ENCODE measurements at regions not wholly inside any gene's neighbourhood (a gene's known extent, or its start where the extent isn't known, plus 50 kb on each side); places are given as distances from the start of the nearest gene placed in this dataset.

- no peaks in the 10 kb centered on the region for H3K4me1 ChIP-seq (ENCODE audit: control insufficient read depth, insufficient read depth, low read length)
- no peaks in the 10 kb centered on the region for H3K36me3 ChIP-seq (ENCODE audit: control insufficient read depth in 2 of 2, insufficient read depth in 1 of 2, low read length in 2 of 2)
- POLR2A ChIA-PET, result no interaction called here
- CTCF ChIA-PET, result no interaction called here
- H3K4me3 ChIP-seq (ENCODE audit: low read depth, low read length), result no peak overlapping the region
- H3K27ac ChIP-seq (ENCODE audit: extremely low read depth, low read depth, low read length), result no peak overlapping the region
- no peak for TF ChIP-seq ZNF140 (tag by site-specific recombination; IDR thresholded peaks at IDR 0.05)
- no peak for TF ChIP-seq ZNF366 (tag by site-specific recombination; conservative IDR thresholded peaks at IDR 0.05)
- no peak for TF ChIP-seq ZNF138 (tag by site-specific recombination; IDR thresholded peaks at IDR 0.05; ENCODE audit: borderline replicate concordance)
- no peak for TF ChIP-seq ZNF596 (tag by site-specific recombination; IDR thresholded peaks at IDR 0.05)
- no peak for TF ChIP-seq SCRT2 (tag by site-specific recombination; IDR thresholded peaks at IDR 0.05)
- H3K9me3 ChIP-seq (ENCODE audit: control insufficient read depth, insufficient read depth, low read depth, low read length), result no peaks in the 10 kb centered on the region
Observed at GRCh38 chr2:81542119-81542518, 1237.6 kb upstream of the LRRTM1 start.

DNA sequence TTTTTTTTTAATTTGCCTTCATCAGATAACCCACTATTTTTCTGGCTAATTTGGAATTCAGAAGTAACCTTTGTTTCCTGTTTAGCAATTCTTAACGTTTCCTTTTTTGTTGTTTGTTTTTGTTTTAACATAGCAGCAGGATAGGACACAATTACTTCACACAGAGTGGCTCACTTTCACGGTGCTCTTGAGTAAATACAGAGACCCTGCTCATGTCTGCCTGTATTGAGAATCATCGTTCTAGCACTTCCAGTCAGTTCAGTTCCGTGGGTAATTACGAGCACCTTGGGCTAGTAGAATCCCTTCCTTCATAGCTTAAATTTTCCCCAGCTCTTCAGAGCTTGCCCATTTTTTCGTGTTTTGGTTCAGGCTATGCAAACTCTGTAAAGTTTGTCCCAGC, 1225.4 kb upstream of the LRRTM1 start:
- no peak for TF ChIP-seq KLF7 (tag by site-specific recombination; IDR thresholded peaks at IDR 0.05; ENCODE audit: borderline replicate concordance)
- TF ChIP-seq, protein P1, sequence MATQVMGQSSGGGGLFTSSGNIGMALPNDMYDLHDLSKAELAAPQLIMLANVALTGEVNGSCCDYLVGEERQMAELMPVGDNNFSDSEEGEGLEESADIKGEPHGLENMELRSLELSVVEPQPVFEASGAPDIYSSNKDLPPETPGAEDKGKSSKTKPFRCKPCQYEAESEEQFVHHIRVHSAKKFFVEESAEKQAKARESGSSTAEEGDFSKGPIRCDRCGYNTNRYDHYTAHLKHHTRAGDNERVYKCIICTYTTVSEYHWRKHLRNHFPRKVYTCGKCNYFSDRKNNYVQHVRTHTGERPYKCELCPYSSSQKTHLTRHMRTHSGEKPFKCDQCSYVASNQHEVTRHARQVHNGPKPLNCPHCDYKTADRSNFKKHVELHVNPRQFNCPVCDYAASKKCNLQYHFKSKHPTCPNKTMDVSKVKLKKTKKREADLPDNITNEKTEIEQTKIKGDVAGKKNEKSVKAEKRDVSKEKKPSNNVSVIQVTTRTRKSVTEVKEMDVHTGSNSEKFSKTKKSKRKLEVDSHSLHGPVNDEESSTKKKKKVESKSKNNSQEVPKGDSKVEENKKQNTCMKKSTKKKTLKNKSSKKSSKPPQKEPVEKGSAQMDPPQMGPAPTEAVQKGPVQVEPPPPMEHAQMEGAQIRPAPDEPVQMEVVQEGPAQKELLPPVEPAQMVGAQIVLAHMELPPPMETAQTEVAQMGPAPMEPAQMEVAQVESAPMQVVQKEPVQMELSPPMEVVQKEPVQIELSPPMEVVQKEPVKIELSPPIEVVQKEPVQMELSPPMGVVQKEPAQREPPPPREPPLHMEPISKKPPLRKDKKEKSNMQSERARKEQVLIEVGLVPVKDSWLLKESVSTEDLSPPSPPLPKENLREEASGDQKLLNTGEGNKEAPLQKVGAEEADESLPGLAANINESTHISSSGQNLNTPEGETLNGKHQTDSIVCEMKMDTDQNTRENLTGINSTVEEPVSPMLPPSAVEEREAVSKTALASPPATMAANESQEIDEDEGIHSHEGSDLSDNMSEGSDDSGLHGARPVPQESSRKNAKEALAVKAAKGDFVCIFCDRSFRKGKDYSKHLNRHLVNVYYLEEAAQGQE (tag by site-specific recombination; IDR thresholded peaks at IDR 0.05), result no peak
- TF ChIP-seq KLF8 (tag by site-specific recombination; IDR thresholded peaks at IDR 0.05), result no peak
- TF ChIP-seq GLI4 (tag by site-specific recombination; IDR thresholded peaks at IDR 0.05), result no peak
- no peak for TF ChIP-seq ZFP69B (tag by site-specific recombination; IDR thresholded peaks at IDR 0.05)
- TF ChIP-seq ZBTB17 (tag by site-specific recombination; IDR thresholded peaks at IDR 0.05), result no peak
- TF ChIP-seq ZNF48 (tag by site-specific recombination; IDR thresholded peaks at IDR 0.05), result no peak
- no peak for TF ChIP-seq YY2 (tag by site-specific recombination; IDR thresholded peaks at IDR 0.05)
- TF ChIP-seq ZSCAN16 (tag by site-specific recombination; IDR thresholded peaks at IDR 0.05), result no peak
- TF ChIP-seq HOXC10 (CRISPR knock-in tag; IDR thresholded peaks at IDR 0.05), result no peak
- H3K9me3 ChIP-seq (ENCODE audit: control insufficient read depth, insufficient read depth, low read depth, low read length), result no peaks in the 10 kb centered on the region
- ChIA-PET CTCF (no interaction called here), POLR2A (no interaction called here)
- H3K4me1 ChIP-seq (ENCODE audit: control insufficient read depth, insufficient read depth, low read length), result no peaks in the 10 kb centered on the region
- H3K36me3 ChIP-seq (ENCODE audit: control insufficient read depth in 2 of 2, insufficient read depth in 1 of 2, low read length in 2 of 2), result no peaks in the 10 kb centered on the region
- no peak overlapping the region for H3K4me3 ChIP-seq (ENCODE audit: low read depth, low read length)
- no peak overlapping the region for H3K27ac ChIP-seq (ENCODE audit: extremely low read depth, low read depth, low read length)

DNA sequence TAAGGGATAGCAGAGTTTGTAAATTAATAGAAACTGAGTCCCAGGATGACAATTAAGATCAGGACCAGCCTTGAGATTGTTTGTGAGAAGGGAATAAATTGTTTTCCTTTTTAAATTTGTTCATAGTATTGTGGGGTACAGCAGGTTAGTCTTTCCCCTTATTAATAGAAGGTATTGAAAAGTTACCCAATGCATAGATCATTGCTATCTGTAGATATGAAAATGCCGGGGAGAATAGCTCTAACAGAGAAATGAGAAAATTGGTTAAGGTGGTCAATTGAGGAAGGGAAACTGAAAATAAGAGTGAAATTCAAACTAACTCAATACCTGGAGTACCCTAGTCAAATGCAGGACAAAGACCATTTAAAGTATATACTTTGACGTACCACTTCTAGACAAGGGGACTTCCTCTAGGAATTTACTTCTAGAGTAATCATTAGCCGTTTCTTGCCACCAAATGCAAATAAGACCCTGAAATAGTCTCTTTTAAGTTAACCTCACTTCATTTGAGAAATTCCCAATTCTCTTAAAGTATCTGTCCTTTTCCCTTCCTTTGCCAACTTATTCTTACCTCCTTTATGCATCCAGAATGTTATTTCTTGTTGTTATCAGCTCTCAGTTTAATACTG, 1224.4 kb upstream of the LRRTM1 start:
- H3K4me1 ChIP-seq (ENCODE audit: control insufficient read depth, insufficient read depth, low read length), result no peaks in the 10 kb centered on the region
- no peak overlapping the region for H3K27ac ChIP-seq (ENCODE audit: extremely low read depth, low read depth, low read length)
- ChIA-PET POLR2A (no interaction called here), CTCF (no interaction called here)
- H3K9me3 ChIP-seq (ENCODE audit: control insufficient read depth, insufficient read depth, low read depth, low read length), result no peaks in the 10 kb centered on the region
- H3K36me3 ChIP-seq (ENCODE audit: control insufficient read depth in 2 of 2, insufficient read depth in 1 of 2, low read length in 2 of 2), result no peaks in the 10 kb centered on the region
- no peak overlapping the region for H3K4me3 ChIP-seq (ENCODE audit: low read depth, low read length)
- no peak for TF ChIP-seq ZBTB11 (tag by site-specific recombination; conservative IDR thresholded peaks at IDR 0.05; ENCODE audit: low read depth)
- TF ChIP-seq EGR2 (tag by site-specific recombination; IDR thresholded peaks at IDR 0.05; ENCODE audit: low read depth), result no peak
- TF ChIP-seq ZNF664 (tag by site-specific recombination; IDR thresholded peaks at IDR 0.05), result no peak
- no peak for TF ChIP-seq ZNF24 (tag by site-specific recombination; IDR thresholded peaks at IDR 0.05)
- no peak for TF ChIP-seq ZNF629 (tag by site-specific recombination; IDR thresholded peaks at IDR 0.05)
- TF ChIP-seq ZNF202 (tag by site-specific recombination; IDR thresholded peaks at IDR 0.05; ENCODE audit: borderline replicate concordance), result no peak
- no peak for TF ChIP-seq MZF1 (tag by site-specific recombination; IDR thresholded peaks at IDR 0.05; ENCODE audit: borderline replicate concordance)
- TF ChIP-seq ZNF585B (tag by site-specific recombination; IDR thresholded peaks at IDR 0.05), result no peak
- no peak for TF ChIP-seq OSR2 (tag by site-specific recombination; IDR thresholded peaks at IDR 0.05)
- no peak for TF ChIP-seq ZNF10 (tag by site-specific recombination; IDR thresholded peaks at IDR 0.05)
- TF ChIP-seq ZNF785 (tag by site-specific recombination; IDR thresholded peaks at IDR 0.05), result no peak
- TF ChIP-seq TCF7L2 (IDR thresholded peaks at IDR 0.05; ENCODE audit: borderline replicate concordance, low read depth, low read length), result no peak
- TF ChIP-seq ZNF837 (tag by site-specific recombination; IDR thresholded peaks at IDR 0.05), result no peak
- no peak for TF ChIP-seq BCL11B (tag by site-specific recombination; IDR thresholded peaks at IDR 0.05; ENCODE audit: low read depth)

Data from HEK293 (cell line).